A673 (cell line): ENCODE measurements at regions not wholly inside any gene's neighbourhood (a gene's known extent, or its start where the extent isn't known, plus 50 kb on each side); places are given as distances from the start of the nearest gene placed in this dataset.
A peak's percentile ranks its signal among the peaks of the same experiment; 100 is the strongest.

Experiments used
- BruUV-seq: library from RNA; stranded (reverse); fragments of 400-500 nt; replicated peaks from 2 replicates; lab custom pipeline; 2021; lab: Mats Ljungman, UMichigan
- CTCF ChIA-PET: fragments of 300-600 bp; sonication (Branson Sonifier 250); formaldehyde crosslinking; loops from one replicate; lab custom pipeline; 2022; ENCODE audit warnings: antibody characterized with exemption; lab: Charles Lee
- POLR2A ChIA-PET: fragments of 300-600 bp; sonication (Branson Sonifier 250); formaldehyde crosslinking; loops from one replicate; lab custom pipeline; 2022; ENCODE audit warnings: antibody characterized with exemption; ENCODE audit not compliant: low non-redundant PET; lab: Charles Lee
- DNase-seq: peaks from one replicate; pipeline ENCODE4 v3.0.0-alpha.2; 2015; ENCODE audit warnings: low spot score
- H3K27ac ChIP-seq: fragments of 200-600 bp; sonication (generic); 2 replicates; pipeline ENCODE4 v1.5.1; 2016; ENCODE audit warnings: mixed run types, low read depth, mild to moderate bottlenecking, mixed read lengths, antibody characterized with exemption, low read length; ENCODE audit not compliant: poor library complexity, severe bottlenecking
- H3K27me3 ChIP-seq: fragments of 200-600 bp; sonication (generic); replicated peaks from 2 replicates; pipeline ENCODE4 v1.6.1; 2017; ENCODE audit warnings: mixed run types, low read depth, mild to moderate bottlenecking, mixed read lengths, antibody characterized with exemption, low read length; ENCODE audit not compliant: insufficient read depth, poor library complexity
- H3K36me3 ChIP-seq: fragments of 200-600 bp; sonication (generic); 2 replicates; pipeline ENCODE4 v1.6.1; 2016; ENCODE audit warnings: mixed run types, mild to moderate bottlenecking, mixed read lengths, antibody characterized with exemption, low read length; ENCODE audit not compliant: insufficient read depth, poor library complexity, severe bottlenecking
- H3K4me1 ChIP-seq: fragments of 200-600 bp; sonication (generic); 2 replicates; pipeline ENCODE4 v1.6.1; 2017; ENCODE audit warnings: mixed run types, mild to moderate bottlenecking, mixed read lengths, antibody characterized with exemption, low read length; ENCODE audit not compliant: insufficient read depth, poor library complexity, severe bottlenecking
- H3K4me3 ChIP-seq: fragments of 200-600 bp; sonication (generic); 2 replicates; pipeline ENCODE4 v1.5.1; 2016; ENCODE audit warnings: low read depth, mixed run types, mild to moderate bottlenecking, mixed read lengths, low read length; ENCODE audit not compliant: poor library complexity, severe bottlenecking
- H3K9me3 ChIP-seq: fragments of 200-600 bp; sonication (generic); 2 replicates; pipeline ENCODE4 v1.6.1; 2016; ENCODE audit warnings: mixed run types, low read depth, mild to moderate bottlenecking, mixed read lengths, antibody characterized with exemption, low read length; ENCODE audit not compliant: poor library complexity, severe bottlenecking
- EZH2 ChIP-seq: fragments of 200-600 bp; sonication (generic); IDR thresholded peaks from 2 replicates; pipeline ENCODE4 v1.6.1; 2017; ENCODE audit warnings: borderline replicate concordance, low read depth, mild to moderate bottlenecking, mixed read lengths, antibody characterized with exemption, low read length; ENCODE audit not compliant: poor library complexity, severe bottlenecking
- intact Hi-C: fragments of 100-400 bp; cut with micrococcal nuclease; formaldehyde crosslinking; loops from one replicate; pipeline ENCODE4 v1.10.0; 2022; ENCODE audit not compliant: unreplicated experiment
- TF ChIP-seq, protein P1 (sequence below): fragments of 300-800, 200-600 bp; sonication (generic); conservative IDR thresholded peaks from 2 replicates; pipeline ENCODE4 v1.5.1; 2017; ENCODE audit warnings: low read depth, mild to moderate bottlenecking, antibody characterized with exemption, low read length, moderate library complexity, mixed read lengths

DNA sequence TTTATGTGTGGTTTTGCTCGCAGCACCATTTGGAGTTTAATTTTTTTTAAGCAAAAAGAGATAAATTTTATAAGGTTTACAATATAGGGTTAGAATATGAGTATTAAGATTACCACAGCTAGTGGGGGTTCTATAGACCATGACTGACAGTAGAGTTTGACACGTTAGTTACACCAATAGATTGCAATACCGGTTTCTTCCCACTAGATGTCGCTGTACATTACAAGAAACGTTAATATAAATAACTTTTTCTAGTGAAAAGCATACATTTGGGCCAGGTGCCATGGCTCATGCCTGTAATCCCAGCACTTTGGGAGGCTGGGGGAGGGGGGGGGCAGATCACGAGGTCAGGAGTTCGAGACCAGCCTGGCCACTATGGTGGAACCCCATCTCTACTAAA is 433.6 kb downstream of the MAGEB5 start:
- Histone ChIP-seq H3K4me3 (no peak overlapping the region), H3K9me3 (peaks cover 9% of the 10 kb centered on the region), H3K27ac (no peak overlapping the region), H3K27me3 (no peaks in the 10 kb centered on the region), H3K36me3 (no peaks in the 10 kb centered on the region), H3K4me1 (no peaks in the 10 kb centered on the region)
- TF ChIP-seq, protein P1, sequence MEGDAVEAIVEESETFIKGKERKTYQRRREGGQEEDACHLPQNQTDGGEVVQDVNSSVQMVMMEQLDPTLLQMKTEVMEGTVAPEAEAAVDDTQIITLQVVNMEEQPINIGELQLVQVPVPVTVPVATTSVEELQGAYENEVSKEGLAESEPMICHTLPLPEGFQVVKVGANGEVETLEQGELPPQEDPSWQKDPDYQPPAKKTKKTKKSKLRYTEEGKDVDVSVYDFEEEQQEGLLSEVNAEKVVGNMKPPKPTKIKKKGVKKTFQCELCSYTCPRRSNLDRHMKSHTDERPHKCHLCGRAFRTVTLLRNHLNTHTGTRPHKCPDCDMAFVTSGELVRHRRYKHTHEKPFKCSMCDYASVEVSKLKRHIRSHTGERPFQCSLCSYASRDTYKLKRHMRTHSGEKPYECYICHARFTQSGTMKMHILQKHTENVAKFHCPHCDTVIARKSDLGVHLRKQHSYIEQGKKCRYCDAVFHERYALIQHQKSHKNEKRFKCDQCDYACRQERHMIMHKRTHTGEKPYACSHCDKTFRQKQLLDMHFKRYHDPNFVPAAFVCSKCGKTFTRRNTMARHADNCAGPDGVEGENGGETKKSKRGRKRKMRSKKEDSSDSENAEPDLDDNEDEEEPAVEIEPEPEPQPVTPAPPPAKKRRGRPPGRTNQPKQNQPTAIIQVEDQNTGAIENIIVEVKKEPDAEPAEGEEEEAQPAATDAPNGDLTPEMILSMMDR: peak; percentile 68
- TF ChIP-seq EZH2: no peak
- CTCF ChIA-PET: no interaction called here
- DNase-seq: peak; percentile 51
- no TSS peak for BruUV-seq
- POLR2A ChIA-PET: no interaction called here
- intact Hi-C loops: no loop called here

DNA sequence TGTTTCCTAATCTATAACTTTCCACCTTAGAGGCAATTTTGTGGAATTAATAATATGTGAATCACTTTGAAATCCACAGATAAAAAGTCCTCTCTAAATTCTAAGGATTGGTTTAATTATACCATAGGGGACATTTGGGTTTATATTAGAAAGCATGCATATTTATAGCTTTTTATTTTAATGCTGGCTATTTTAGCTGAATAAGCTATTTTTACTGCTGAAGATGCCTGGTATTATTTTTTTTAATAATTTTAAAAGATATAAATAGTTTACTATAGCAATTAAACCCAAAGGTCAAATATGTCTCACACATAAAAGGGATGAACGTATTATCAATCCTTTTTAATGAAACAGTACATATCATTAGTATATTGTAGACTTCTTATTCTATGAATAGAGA is 415.4 kb downstream of the MAGEB5 start:
- Histone ChIP-seq H3K27ac (no peak overlapping the region), H3K9me3 (no peaks in the 10 kb centered on the region), H3K27me3 (no peaks in the 10 kb centered on the region), H3K36me3 (no peaks in the 10 kb centered on the region), H3K4me1 (no peaks in the 10 kb centered on the region), H3K4me3 (no peak overlapping the region)
- ChIA-PET POLR2A (no interaction called here), CTCF (no interaction called here)
- no peak for DNase-seq
- BruUV-seq: no TSS peak
- intact Hi-C loops: no loop called here
- TF ChIP-seq, protein P1: no peak
- no peak for TF ChIP-seq EZH2

DNA sequence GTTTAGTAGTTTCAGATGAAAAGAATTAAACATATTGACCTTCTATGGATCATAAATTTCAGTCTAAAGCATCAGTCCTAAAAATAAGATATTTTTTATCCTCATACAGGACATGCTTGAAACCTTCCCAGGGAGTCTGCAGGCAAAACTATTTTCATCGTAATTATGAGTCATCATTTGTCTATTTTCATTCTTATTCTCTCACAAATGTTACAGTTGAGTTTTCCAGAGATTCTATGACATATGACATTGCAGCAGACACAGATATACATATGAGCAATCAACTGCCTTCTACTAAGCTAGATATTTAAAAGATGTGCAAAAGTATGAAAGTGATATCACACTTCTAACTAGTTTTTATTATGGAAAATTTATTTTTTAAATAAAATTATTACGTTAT is 398.0 kb downstream of the MAGEB5 start:
- Histone ChIP-seq H3K27ac (no peak overlapping the region), H3K4me1 (no peaks in the 10 kb centered on the region), H3K36me3 (no peaks in the 10 kb centered on the region), H3K4me3 (no peak overlapping the region), H3K9me3 (peaks cover 6% of the 10 kb centered on the region), H3K27me3 (no peaks in the 10 kb centered on the region)
- ChIA-PET POLR2A (no interaction called here), CTCF (no interaction called here)
- BruUV-seq: no TSS peak
- intact Hi-C loops: no loop called here
- DNase-seq: no peak
- TF ChIP-seq EZH2: no peak
- TF ChIP-seq, protein P1: no peak
